Suppressor macrophage treated with lipopolysaccharide for 1 hour (primary cell): ENCODE measurements at regions not wholly inside any gene's neighbourhood (a gene's known extent, or its start where the extent isn't known, plus 50 kb on each side); places are given as distances from the start of the nearest gene placed in this dataset.

Experiments
- DNase-seq, 3 donors: peaks; one replicate each; pipeline ENCODE4 v3.0.0-alpha.2; 2020 to 2022

DNA sequence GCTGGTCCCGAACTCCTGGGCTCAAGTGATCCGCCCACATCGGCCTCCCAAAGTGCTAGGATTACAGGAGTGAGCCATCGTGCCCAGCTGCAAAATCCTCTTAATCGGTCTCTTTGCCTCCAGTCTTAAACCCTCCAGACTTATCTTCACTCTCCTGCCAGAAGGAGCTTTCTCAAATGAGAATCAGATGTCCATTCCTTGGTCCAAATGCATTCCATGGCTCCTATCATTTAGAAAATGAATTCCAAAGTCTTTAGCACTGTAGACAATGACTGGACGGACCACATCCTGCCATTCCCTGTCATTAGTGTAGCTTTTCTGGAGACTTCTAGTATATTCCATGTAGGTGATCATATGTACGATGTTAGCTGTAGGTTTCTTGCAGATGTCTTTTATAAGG is 141.9 kb downstream of the ID4 start:
- DNase-seq = no peak

GRCh38 chr6:19979986-19980385 is 142.8 kb downstream of the ID4 start:
- DNase-seq = no peak

GRCh38 chr6:19983374-19983773 is 146.2 kb downstream of the ID4 start:
- no peak for DNase-seq

GRCh38 chr6:19986691-19987438 is 149.7 kb downstream of the ID4 start:
- DNase-seq = no peak

DNA sequence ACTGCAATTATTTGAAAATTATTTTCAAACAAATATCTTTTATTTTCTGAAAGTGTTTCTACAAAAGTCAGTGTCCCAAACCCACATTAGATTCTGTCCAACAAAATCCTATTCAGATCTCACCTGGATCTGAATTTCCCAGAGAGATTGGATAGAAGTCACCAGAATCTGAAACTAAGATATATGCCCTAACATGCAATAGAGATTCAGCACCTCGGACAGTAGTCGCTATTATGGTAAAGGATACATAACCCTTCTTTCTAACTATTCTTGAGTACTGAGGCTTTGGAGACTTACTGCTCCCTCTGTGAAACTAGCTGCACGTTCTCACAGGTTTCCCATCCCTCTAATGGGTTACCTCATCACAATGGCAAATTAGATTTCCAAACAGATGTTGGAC is 151.4 kb downstream of the ID4 start:
- DNase-seq = peak in 1 of 3 donors; percentile 3

DNA sequence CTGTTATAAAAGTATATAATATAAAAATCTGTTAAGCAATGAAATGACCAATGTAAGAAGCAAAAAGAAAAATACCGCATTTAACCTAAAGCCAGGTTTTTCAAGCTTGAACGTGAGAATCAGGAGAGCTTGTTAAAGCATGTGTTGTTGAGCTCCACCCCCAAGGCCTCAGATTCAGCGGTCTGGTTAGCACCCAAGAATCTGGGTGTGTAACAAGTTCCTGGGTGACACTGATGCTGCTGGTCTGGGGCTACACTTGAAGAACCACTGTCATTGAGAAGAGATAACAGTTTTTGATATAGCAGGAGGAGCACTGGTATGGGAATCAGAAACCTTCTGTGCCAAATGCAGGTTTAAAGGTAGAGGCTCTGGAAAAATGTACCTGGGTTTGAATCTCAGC is 154.0 kb downstream of the ID4 start:
- no peak for DNase-seq

GRCh38 chr6:19994909-19995308 is 157.7 kb downstream of the ID4 start:
- DNase-seq = no peak

DNA sequence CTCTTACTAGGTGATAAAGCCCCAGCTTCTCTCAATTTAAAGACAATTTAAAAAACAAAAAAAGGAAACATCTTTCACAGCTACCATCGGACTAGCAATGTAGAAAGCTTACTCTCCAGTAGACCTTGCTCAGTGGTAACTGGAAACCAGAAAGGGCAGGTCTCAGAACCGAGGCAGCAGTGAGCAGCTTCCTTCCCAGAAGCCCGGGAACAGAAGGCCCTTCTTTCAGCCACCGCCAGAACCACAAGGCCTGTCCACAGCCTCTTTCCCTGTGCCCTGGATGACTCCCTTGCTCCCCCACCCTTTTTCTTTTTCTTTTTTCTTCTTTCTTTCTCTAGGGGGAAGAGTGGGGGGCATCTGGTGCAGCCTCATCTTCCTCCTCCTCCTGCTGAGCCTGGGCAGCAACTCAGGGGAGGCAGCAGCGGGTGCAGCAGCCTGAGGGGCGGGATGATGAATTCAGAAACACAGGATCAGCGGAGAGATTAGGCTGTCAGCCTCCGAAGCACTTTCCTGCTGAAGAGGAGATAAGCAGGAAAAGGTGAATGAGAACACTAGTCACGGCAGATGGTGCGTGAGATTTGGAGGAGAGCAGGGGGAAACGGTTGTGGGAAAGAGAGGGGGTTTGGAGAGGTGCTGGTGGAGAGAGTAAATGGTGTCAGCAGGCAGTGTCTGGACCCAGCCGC is 158.5 kb downstream of the ID4 start:
- no peak for DNase-seq

DNA sequence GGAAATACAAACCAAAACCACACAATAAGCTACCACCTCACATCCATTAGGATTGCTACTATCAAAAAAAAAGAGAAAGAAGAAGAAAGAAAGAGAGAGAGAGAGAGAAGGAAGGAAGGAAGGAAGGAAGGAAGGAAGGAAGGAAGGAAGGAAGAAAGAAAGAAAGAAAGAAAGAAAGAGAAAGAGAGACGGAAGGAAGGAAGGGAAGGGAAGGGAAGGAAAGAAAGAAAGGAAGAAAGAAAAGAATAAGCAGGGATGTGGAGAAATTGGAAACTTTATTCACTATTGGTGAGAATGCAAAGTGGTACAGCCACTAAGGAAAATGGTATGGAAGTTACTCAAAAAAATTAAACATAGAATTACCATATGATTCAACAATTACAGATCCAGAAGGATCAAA is 159.9 kb downstream of the ID4 start:
- DNase-seq = no peak

DNA sequence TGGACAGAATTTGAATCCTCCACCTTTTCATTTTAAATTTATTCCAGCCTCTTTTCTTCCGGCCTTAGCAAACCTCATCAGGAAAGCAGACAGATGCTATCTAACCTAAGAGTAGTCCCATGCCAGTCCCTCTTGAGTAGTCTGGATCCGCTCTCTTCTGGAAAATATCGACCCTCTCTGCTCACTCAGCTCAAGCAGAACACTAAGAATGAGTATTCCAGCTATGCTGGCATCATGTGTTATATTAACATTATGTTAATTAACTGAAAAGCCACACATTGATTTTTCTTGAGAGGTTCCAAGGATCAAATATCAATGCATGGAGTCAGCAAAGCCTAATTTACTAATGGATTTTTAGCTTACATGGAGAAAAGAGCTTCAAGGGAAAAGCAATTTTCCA is 161.4 kb downstream of the ID4 start:
- DNase-seq = no peak

GRCh38 chr6:19999319-20000191 is 162.4 kb downstream of the ID4 start:
- DNase-seq = peak; percentile 36 to 66 (median 64)

DNA sequence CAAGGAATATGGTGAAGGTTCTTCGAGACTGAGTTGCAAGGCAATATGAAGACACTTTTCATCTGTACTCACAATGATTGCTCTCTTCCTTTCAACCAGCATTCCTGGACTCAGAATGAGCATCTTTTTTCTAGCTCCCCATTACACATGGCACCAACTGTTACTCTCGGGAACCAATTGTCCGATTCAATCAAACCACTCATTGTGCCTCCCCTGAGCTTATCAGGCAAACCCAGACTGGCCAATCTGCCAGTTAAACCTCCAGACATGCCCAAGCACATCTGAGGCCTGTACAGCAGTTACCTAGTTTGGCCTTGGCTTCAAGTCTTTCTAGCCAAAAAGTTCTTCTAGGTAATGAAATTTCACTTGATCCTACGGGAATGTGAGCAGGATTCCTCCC is 164.1 kb downstream of the ID4 start:
- no peak for DNase-seq

DNA sequence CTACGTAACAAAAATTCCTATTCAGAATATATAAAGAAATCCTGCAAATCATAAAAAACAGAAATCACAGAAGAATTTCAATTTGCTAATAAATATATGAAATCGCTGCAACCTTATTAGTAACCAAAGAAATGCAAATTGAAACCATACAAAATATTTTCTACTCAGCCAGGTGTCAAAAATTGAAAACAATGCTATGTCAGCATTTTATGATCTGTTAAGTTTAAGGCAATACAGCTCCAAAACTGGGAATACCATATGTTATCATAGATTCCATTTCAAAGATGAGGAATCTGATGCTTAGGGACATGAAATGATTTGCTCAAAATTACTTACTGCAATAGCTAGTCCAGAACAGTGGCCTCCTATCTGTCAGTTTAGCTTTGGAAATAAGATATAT is 168.9 kb downstream of the ID4 start:
- no peak for DNase-seq

DNA sequence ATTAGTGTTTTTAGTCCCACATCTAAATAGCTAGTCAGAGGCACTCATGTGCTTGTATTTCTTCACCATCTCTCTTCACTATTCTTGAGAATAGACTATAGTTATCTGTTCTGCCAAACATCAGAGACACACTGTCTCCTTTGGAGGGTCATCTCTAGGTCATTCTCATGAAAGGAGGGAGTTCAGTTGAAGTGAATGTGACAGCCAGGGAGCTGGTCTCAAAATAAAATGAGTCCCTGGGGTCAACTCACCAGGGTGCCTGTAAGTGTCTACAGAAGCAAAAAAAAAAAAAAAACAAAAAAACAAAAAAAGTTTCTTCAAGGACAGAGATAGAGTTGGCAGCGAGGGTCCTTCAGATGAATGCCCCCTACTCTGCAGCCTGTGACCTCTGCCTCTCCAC is 171.0 kb downstream of the ID4 start:
- DNase-seq = no peak

DNA sequence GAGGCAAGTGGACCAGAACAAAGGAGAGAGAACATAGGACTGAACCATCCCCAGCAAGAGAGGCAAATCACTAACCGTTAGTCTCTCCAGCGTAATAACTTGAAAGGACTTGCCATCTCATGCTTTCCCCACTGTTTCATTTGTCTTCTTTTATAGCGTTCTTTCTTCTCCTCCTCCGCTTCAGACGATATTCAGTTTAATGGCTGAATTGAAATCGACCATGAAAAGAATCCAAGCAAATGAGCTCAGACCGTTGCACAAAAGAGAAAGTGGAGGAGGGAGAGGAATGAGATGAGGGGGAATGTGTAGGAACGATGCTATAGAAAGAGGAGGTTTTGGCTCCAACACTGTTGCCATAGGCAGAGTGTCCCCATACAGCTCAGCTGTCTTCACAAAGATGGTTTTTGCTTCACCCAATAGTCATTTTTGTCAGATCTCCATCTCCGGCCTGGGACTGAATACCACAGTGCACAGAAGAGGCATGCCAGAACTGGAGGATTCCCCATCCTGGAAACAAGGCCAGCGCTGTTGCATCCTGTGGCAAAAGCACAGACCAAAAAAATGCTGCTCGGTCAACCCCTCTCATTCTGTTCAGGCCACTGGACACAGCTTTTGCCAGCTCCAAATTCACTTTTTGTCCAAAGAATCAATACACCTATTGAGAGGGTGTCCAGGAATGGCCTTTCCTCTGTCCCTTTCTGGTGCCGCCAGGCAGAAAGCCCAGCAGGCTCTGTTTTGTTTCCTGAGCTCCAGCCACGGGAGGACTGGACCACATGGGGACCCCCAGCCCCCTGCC is 176.1 kb downstream of the ID4 start:
- DNase-seq = no peak

DNA sequence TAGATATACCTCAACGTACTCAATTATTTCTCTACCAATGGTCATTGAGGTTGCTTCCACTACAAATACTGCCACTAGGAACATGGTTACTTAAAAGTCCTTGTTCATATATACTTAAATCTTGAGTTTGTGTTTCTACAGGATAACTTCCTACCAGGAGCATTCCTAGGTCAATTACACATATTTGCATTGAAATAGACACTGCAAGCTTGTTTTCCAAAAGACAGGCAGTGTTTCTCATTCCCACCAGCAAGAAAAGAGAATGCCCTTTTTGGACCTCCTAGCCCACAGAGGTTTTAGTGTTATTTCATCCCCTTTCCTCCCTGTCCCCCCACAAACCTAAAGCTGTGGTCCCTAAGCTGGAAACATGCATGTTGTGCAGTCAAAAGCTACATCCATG is 177.3 kb downstream of the ID4 start:
- DNase-seq = no peak

DNA sequence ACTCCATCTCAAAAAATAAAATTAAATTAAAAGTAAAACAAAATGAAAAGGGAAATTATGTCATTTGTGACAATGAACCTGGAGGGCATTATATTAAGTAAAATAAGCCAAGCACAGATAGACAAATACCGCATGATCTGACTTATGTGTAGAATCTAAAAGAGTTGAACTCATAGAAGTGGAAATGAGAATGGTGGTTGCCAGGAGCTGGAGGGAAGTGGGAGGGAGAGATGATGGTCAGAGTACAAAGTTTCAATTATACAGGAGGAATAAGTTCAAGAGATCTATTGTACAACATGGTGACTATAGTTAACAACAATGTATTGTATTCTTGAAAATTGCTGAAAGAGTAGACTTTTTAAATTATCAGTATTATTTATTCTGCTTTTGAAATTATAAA is 183.4 kb downstream of the ID4 start:
- DNase-seq = no peak

GRCh38 chr6:20021795-20022194 is 184.6 kb downstream of the ID4 start:
- no peak for DNase-seq

- DNase-seq = peak in 1 of 3 donors; percentile 8
Measured at GRCh38 chr6:20023549-20024315, 186.6 kb downstream of the ID4 start.

- DNase-seq = no peak
Measured at GRCh38 chr6:20024316-20024673, 187.1 kb downstream of the ID4 start.

- DNase-seq = no peak
Measured at GRCh38 chr6:20024978-20025377, 187.3 kb downstream of the MBOAT1 start.

- DNase-seq = no peak
Measured at GRCh38 chr6:20025681-20026080, 186.6 kb downstream of the MBOAT1 start.
